NB4 (cell line): ENCODE measurements at regions not wholly inside any gene's neighbourhood (a gene's known extent, or its start where the extent isn't known, plus 50 kb on each side); places are given as distances from the start of the nearest gene placed in this dataset.

Source experiments
- DNase-seq: peaks from one replicate; pipeline ENCODE4 v3.0.0; 2010; ENCODE audit warnings: low read depth
- H3K4me3 ChIP-seq: one replicate; pipeline ENCODE4 v1.5.1; 2011; ENCODE audit warnings: mild to moderate bottlenecking, low read depth, low read length, moderate library complexity
- MYC ChIP-seq: IDR thresholded peaks from 2 replicates; pipeline ENCODE4 v1.6.1; 2011; ENCODE audit warnings: low read depth, low read length
- POLR2A ChIP-seq: IDR thresholded peaks from 2 replicates; pipeline ENCODE4 v1.6.1; 2011; ENCODE audit warnings: mild to moderate bottlenecking; ENCODE audit not compliant: insufficient read length; ENCODE audit errors: extremely low read depth
- TF ChIP-seq, protein P1 (sequence below): IDR thresholded peaks from one replicate; pipeline ENCODE4 v1.5.1; 2012; ENCODE audit warnings: low read depth, low read length
- TF ChIP-seq, protein P2 (sequence below): IDR thresholded peaks from 2 replicates; pipeline ENCODE4 v1.6.1; 2011; ENCODE audit warnings: low read depth, low read length

DNA sequence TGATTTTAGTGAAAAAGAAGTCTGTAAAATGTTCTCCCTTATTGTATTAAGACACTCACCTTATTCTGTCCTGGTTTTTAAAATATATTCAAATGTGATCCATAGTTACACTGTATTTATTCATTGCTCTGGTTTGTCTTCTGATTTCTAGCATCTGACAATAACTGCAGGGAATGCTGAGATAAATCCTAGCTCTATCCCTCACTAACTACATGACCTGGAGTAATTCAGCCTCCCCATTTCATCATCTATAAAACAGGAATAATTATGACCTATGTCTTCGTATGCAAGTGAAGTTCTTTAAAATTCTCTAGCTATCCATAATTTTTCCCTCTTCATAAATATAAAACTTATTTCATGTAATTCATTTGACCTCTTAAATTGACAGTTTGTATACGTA is 104.0 kb upstream of the ESRRG start:
- no peak for TF ChIP-seq MYC
- no peak overlapping the region for H3K4me3 ChIP-seq

GRCh38 chr1:216826646-216827045 is 103.4 kb upstream of the ESRRG start:
- TF ChIP-seq, protein P1, sequence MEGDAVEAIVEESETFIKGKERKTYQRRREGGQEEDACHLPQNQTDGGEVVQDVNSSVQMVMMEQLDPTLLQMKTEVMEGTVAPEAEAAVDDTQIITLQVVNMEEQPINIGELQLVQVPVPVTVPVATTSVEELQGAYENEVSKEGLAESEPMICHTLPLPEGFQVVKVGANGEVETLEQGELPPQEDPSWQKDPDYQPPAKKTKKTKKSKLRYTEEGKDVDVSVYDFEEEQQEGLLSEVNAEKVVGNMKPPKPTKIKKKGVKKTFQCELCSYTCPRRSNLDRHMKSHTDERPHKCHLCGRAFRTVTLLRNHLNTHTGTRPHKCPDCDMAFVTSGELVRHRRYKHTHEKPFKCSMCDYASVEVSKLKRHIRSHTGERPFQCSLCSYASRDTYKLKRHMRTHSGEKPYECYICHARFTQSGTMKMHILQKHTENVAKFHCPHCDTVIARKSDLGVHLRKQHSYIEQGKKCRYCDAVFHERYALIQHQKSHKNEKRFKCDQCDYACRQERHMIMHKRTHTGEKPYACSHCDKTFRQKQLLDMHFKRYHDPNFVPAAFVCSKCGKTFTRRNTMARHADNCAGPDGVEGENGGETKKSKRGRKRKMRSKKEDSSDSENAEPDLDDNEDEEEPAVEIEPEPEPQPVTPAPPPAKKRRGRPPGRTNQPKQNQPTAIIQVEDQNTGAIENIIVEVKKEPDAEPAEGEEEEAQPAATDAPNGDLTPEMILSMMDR: no peak
- TF ChIP-seq MYC: no peak
- TF ChIP-seq, protein P2, sequence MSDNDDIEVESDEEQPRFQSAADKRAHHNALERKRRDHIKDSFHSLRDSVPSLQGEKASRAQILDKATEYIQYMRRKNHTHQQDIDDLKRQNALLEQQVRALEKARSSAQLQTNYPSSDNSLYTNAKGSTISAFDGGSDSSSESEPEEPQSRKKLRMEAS: no peak
- H3K4me3 ChIP-seq: no peak overlapping the region
- DNase-seq: no peak

More for the DNA sequence above, 104.0 kb upstream of the ESRRG start:
- no peak for DNase-seq

GRCh38 chr1:216826214-216826613 is 103.0 kb upstream of the ESRRG start:
- H3K4me3 ChIP-seq: no peak overlapping the region
- TF ChIP-seq POLR2A (no peak), MYC (no peak)
- TF ChIP-seq, protein P2: no peak
- TF ChIP-seq, protein P1: no peak
- DNase-seq: no peak

DNA sequence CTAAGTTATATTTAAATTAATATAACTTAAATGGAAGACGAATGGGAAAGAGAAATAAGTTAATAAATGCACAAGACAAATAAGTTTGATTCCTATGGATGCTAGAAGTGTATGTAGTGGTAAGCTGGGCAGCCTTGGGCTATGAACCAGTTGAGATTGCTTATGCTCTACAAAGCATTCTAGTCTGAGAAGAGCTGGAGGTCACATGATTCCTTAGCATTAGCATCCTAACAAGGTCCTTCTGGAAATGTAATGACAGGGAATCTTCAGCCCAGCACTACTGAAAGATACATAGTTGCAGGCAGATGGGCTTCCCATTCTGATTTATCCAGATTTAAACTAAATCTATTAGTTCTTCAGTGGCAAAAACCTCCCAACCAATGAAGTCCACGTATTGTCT is 102.3 kb upstream of the ESRRG start:
- TF ChIP-seq, protein P2: no peak
- TF ChIP-seq POLR2A (no peak), MYC (no peak)
- TF ChIP-seq, protein P1: no peak

GRCh38 chr1:216824511-216824910 is 101.3 kb upstream of the ESRRG start:
- no peak for DNase-seq
- TF ChIP-seq POLR2A (no peak), MYC (no peak)
- TF ChIP-seq, protein P1: no peak
- TF ChIP-seq, protein P2: no peak
- H3K4me3 ChIP-seq: no peak overlapping the region

More for the DNA sequence above, 102.3 kb upstream of the ESRRG start:
- DNase-seq: no peak
- no peak overlapping the region for H3K4me3 ChIP-seq

DNA sequence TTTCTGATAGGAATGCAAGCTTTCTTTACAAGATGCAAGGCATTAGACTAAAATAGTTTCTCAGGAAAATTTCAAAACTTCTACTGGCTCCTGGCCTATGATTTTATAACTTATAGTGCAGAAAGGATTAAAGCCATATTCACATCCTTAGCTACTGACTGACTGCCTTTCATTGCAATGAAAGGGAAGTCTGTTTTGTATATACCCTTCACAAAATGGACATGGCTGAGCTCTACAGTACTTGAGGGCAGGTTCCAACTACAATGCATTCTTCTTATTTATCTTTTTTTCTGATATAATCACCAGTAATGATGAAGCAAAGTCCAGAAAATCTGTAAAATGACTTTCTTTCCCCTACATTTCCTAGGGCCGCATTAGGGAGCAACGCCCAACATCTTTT is 100.5 kb upstream of the ESRRG start:
- DNase-seq: no peak
- H3K4me3 ChIP-seq: no peak overlapping the region
- TF ChIP-seq POLR2A (no peak), MYC (no peak)
- TF ChIP-seq, protein P2: no peak
- TF ChIP-seq, protein P1: no peak
